Ishikawa (cell line): ENCODE measurements at regions not wholly inside any gene's neighbourhood (a gene's known extent, or its start where the extent isn't known, plus 50 kb on each side); places are given as distances from the start of the nearest gene placed in this dataset.

ENCODE experiments used
- EGR1 ChIP-seq: IDR thresholded peaks from 2 replicates; pipeline ENCODE4 v1.6.1; 2012
- EP300 ChIP-seq: IDR thresholded peaks from 2 replicates; pipeline ENCODE4 v1.6.1; 2012; ENCODE audit warnings: borderline replicate concordance
- MAX ChIP-seq: IDR thresholded peaks from 2 replicates; pipeline ENCODE4 v1.6.1; 2012

GRCh38 chr2:6068429-6068828, 376.2 kb downstream of the SOX11 start:
- no peak for TF ChIP-seq MAX
- no peak for TF ChIP-seq EP300
- TF ChIP-seq EGR1 = no peak
